Esophagus muscularis mucosa (tissue), 4 donors: ENCODE measurements at regions not wholly inside any gene's neighbourhood (a gene's known extent, or its start where the extent isn't known, plus 50 kb on each side); places are given as distances from the start of the nearest gene placed in this dataset.

Experiments used
- DNase-seq: peaks from one replicate; pipeline ENCODE4 v3.0.0-alpha.2; 2017; ENCODE audit errors: extremely low spot score
- H3K27ac ChIP-seq, 4 donors: fragments of 200-600 bp; sonication (generic); replicated peaks in 1 of 4; 1 replicate in 3 of 4; 2 replicates in 1 of 4; pipeline ENCODE4 v1.5.1; 2016 to 2019; ENCODE audit warnings: mild to moderate bottlenecking in 1 of 4
- H3K27me3 ChIP-seq, 4 donors: fragments of 200-600 bp; sonication (generic); one replicate each; pipeline versions ENCODE4 v1.5.1 to v1.6.0; 2016 to 2019
- H3K36me3 ChIP-seq, 4 donors: fragments of 200-600 bp; sonication (generic); one replicate each; pipeline ENCODE4 v1.5.1; 2016 to 2019
- H3K4me1 ChIP-seq, 4 donors: fragments of 200-600 bp; sonication (generic); one replicate each; pipeline ENCODE4 v1.5.1; 2016 to 2019
- H3K4me3 ChIP-seq, 4 donors: fragments of 200-600 bp; sonication (generic); 1 replicate in 2 of 4; 2 replicates in 2 of 4; pipeline ENCODE4 v1.5.1; 2016 to 2019; ENCODE audit warnings: mild to moderate bottlenecking in 4 of 4, moderate library complexity in 1 of 4
- H3K9me3 ChIP-seq, 4 donors: fragments of 200-600 bp; sonication (generic); 1 replicate in 3 of 4; 2 replicates in 1 of 4; pipeline ENCODE4 v1.5.1; 2016 to 2019
- CTCF ChIP-seq, 3 experiments: fragments of 200-600 bp in 2 of 3; fragments of 450-650 bp in 1 of 3; sonication (generic) in 2 of 3; IDR thresholded peaks; one replicate each; pipeline ENCODE4 v1.5.1; 2017 to 2019; ENCODE audit warnings: antibody characterized with exemption in 3 of 3, mild to moderate bottlenecking in 2 of 3, moderate library complexity in 1 of 3
- EP300 ChIP-seq: sonication (generic); formaldehyde crosslinking; IDR thresholded peaks from one replicate; pipeline ENCODE4 v1.6.1; 2017; ENCODE audit warnings: antibody characterized with exemption
- POLR2A ChIP-seq: fragments of 450-650 bp; IDR thresholded peaks from one replicate; pipeline ENCODE4 v1.6.1; 2017; ENCODE audit warnings: antibody characterized with exemption, moderate library complexity, mild to moderate bottlenecking, low read depth
- POLR2AphosphoS5 ChIP-seq, 2 donors: sonication (generic); formaldehyde crosslinking; IDR thresholded peaks; one replicate each; pipeline ENCODE4 v1.6.1; 2017; ENCODE audit warnings: antibody characterized with exemption in 2 of 2
- WGBS: methylation state at CpG from one replicate; pipeline ENCODE4 v1.1.5; 2018; 5-methylcytosine and 5-hydroxymethylcytosine counted together
- intact Hi-C: fragments of 100-400 bp; cut with DNase I; formaldehyde crosslinking; loops from one replicate; pipeline ENCODE4 v1.15.1; 2023

DNA sequence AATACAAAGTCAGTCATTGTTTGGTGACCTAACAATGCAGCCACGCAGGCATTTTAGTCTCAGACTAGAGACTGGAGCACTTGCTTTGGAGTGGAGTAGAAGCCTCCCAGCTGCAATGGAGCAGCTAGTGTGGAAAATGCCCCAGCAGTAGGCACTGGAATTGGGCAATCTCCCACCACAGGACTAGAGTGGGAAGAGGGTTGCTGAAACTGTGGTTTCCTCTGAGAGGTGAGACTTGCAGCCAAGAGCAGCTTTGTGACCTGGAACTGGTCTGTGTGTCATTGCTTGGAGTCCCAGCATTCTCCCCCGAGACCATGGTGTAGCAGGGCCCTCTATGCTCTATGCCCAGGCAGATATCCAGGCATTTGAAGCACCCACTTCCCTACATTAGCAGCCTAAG is 556.3 kb downstream of the UQCRFS1 start:
- WGBS, result 65% methylated on average over 2 of the region's 2 CpGs
- Histone ChIP-seq H3K4me3 (no peak overlapping the region), H3K27me3 (no peaks in the 10 kb centered on the region), H3K4me1 (no peaks in the 10 kb centered on the region), H3K9me3 (peaks cover 0 to 52% (median 29%) of the 10 kb centered on the region in 4 donors), H3K27ac (no peak overlapping the region), H3K36me3 (no peaks in the 10 kb centered on the region)
- TF ChIP-seq POLR2A (no peak), EP300 (no peak), POLR2AphosphoS5 (IDR thresholded peaks at IDR 0.05) (no peak), CTCF (IDR thresholded peaks at IDR 0.05) (no peak)
- no peak for DNase-seq
- intact Hi-C loops, result no loop called here

DNA sequence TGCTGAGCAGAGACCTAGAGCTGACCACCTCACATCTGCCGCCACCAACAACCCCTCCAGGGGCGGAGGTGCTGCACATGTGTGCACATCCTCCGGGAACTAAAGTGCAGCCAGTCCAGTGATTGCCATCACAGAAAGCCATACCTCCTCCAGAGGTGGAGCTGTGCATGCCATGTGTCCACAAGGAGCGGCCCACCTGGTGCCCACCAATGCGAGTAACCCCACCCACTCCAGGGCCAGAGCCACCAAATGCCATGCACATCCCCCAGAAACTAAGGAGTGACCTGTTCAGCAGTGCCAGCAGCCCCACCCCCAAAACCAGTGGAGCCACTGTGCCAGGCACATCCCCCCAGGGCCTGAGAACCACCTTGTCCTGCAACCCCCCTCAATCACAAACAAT is 557.9 kb downstream of the UQCRFS1 start:
- Histone ChIP-seq H3K4me1 (no peaks in the 10 kb centered on the region), H3K36me3 (no peaks in the 10 kb centered on the region), H3K27ac (no peak overlapping the region), H3K4me3 (no peak overlapping the region), H3K27me3 (peaks cover 0 to 7% (median 0%) of the 10 kb centered on the region in 4 donors), H3K9me3 (peaks cover 0 to 48% (median 28%) of the 10 kb centered on the region in 4 donors)
- WGBS, result 94% methylated on average over 4 of the region's 5 CpGs
- TF ChIP-seq POLR2A (no peak), CTCF (IDR thresholded peaks at IDR 0.05) (no peak), POLR2AphosphoS5 (IDR thresholded peaks at IDR 0.05) (no peak), EP300 (no peak)
- DNase-seq, result no peak
- intact Hi-C loops, result no loop called here

DNA sequence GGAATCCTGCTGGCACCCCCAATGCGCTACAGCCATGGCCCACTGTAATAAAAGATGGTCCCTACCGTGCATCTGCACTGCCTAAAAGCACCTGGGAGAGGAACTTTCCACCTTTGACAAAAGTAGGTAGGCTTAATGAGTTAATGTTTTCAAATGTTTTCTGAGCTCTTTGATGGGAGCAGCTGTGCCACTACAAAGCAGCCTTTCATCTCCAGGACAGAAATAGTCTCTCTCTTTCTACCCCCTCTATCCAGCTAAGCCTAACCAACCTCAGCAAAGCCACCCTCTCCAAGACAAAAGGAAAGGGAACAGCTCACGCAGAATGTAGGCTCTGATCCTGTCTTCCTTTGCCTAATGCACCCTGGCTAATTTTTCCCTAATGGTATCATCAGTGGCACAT is 560.2 kb downstream of the UQCRFS1 start:
- no peak overlapping the region for H3K27ac ChIP-seq
- intact Hi-C loops, result no loop called here
- no peak for TF ChIP-seq POLR2AphosphoS5 (IDR thresholded peaks at IDR 0.05)
- no peak for TF ChIP-seq CTCF (IDR thresholded peaks at IDR 0.05)
- TF ChIP-seq POLR2A, result no peak
- no peak for TF ChIP-seq EP300
- 85% methylated on average over 3 of the region's 3 CpGs for WGBS
- H3K9me3 ChIP-seq, result peaks cover 0 to 30% (median 5%) of the 10 kb centered on the region in 4 donors
- H3K4me3 ChIP-seq, result no peak overlapping the region
- no peaks in the 10 kb centered on the region for H3K36me3 ChIP-seq
- peaks cover 0 to 11% (median 0%) of the 10 kb centered on the region in 4 donors for H3K27me3 ChIP-seq
- DNase-seq, result no peak
- no peaks in the 10 kb centered on the region for H3K4me1 ChIP-seq

- intact Hi-C loops, result no loop called here
- no peak for DNase-seq
- Histone ChIP-seq H3K36me3 (no peaks in the 10 kb centered on the region), H3K9me3 (no peaks in the 10 kb centered on the region), H3K27ac (no peak overlapping the region), H3K27me3 (peaks cover 0 to 11% (median 0%) of the 10 kb centered on the region in 4 donors), H3K4me1 (no peaks in the 10 kb centered on the region), H3K4me3 (no peak overlapping the region)
- TF ChIP-seq POLR2A (no peak), EP300 (no peak), POLR2AphosphoS5 (IDR thresholded peaks at IDR 0.05) (no peak), CTCF (IDR thresholded peaks at IDR 0.05) (no peak)
- 59% methylated on average over 6 of the region's 6 CpGs for WGBS
Measured at GRCh38 chr19:28646629-28647028, 566.3 kb downstream of the UQCRFS1 start.

- Histone ChIP-seq H3K9me3 (no peaks in the 10 kb centered on the region), H3K27me3 (no peaks in the 10 kb centered on the region), H3K4me1 (no peaks in the 10 kb centered on the region), H3K4me3 (no peak overlapping the region), H3K36me3 (no peaks in the 10 kb centered on the region), H3K27ac (no peak overlapping the region)
- DNase-seq, result no peak
- 14% methylated on average over 4 of the region's 4 CpGs for WGBS
- TF ChIP-seq POLR2AphosphoS5 (IDR thresholded peaks at IDR 0.05), result no peak
- no peak for TF ChIP-seq EP300
- no peak for TF ChIP-seq POLR2A
- TF ChIP-seq CTCF (IDR thresholded peaks at IDR 0.05), result no peak
- intact Hi-C loops, result no loop called here
Measured at GRCh38 chr19:28644169-28644775, 568.7 kb downstream of the UQCRFS1 start.
